GM12865 (cell line): ENCODE measurements at regions not wholly inside any gene's neighbourhood (a gene's known extent, or its start where the extent isn't known, plus 50 kb on each side); places are given as distances from the start of the nearest gene placed in this dataset.
"Not testable (repeated sequence)": the region's sequence is repeated elsewhere in the genome, so short reads cannot be mapped to it uniquely, and the experiment has no call there.

ENCODE experiments used
- DNase-seq: peaks from one replicate; pipeline ENCODE4 v3.0.0; 2010; ENCODE audit warnings: low read depth
- H3K4me3 ChIP-seq: 2 replicates; pipeline ENCODE4 v1.5.1; 2011; ENCODE audit warnings: mild to moderate bottlenecking, low read depth, low read length, control low read depth
- CTCF ChIP-seq: IDR thresholded peaks from 2 replicates; pipeline ENCODE4 v1.5.1; 2011; ENCODE audit warnings: low read length, control low read depth, low read depth, inconsistent platforms; ENCODE audit not compliant: insufficient read depth; ENCODE audit errors: missing control alignments

GRCh38 chr17:13416748-13417363 lies 184.9 kb downstream of the HS3ST3A1 start:
- TF ChIP-seq CTCF = no peak
- DNase-seq = no peak
- no peak overlapping the region for H3K4me3 ChIP-seq

GRCh38 chr17:13415871-13416416 lies 185.8 kb downstream of the HS3ST3A1 start:
- no peak overlapping the region for H3K4me3 ChIP-seq
- TF ChIP-seq CTCF = no peak
- no peak for DNase-seq

GRCh38 chr17:13415200-13415599 lies 186.5 kb downstream of the HS3ST3A1 start:
- DNase-seq, H3K4me3 ChIP-seq: not testable (repeated sequence)

- no peak for DNase-seq
- no peak for TF ChIP-seq CTCF
- no peak overlapping the region for H3K4me3 ChIP-seq
Observed at GRCh38 chr17:13413001-13413400, 188.7 kb downstream of the HS3ST3A1 start.

- no peak overlapping the region for H3K4me3 ChIP-seq
- no peak for TF ChIP-seq CTCF
- DNase-seq = no peak
Observed at GRCh38 chr17:13410874-13411273, 190.9 kb downstream of the HS3ST3A1 start.

GRCh38 chr17:13410214-13410613 lies 191.5 kb downstream of the HS3ST3A1 start:
- no peak overlapping the region for H3K4me3 ChIP-seq
- TF ChIP-seq CTCF = no peak
- no peak for DNase-seq

GRCh38 chr17:13409455-13409854 lies 192.3 kb downstream of the HS3ST3A1 start:
- TF ChIP-seq CTCF = no peak
- no peak overlapping the region for H3K4me3 ChIP-seq
- no peak for DNase-seq
